Caco-2 (cell line): ENCODE measurements at regions not wholly inside any gene's neighbourhood (a gene's known extent, or its start where the extent isn't known, plus 50 kb on each side); places are given as distances from the start of the nearest gene placed in this dataset.

Source experiments
- BruUV-seq: library from RNA; stranded (reverse); fragments of 400-500 nt; replicated peaks from 2 replicates; lab custom pipeline; 2021; lab: Mats Ljungman, UMichigan
- CTCF ChIA-PET: fragments of 300-600 bp; sonication (Branson Sonifier 250); formaldehyde crosslinking; loops from one replicate; lab custom pipeline; 2022; ENCODE audit warnings: antibody characterized with exemption; lab: Charles Lee
- POLR2A ChIA-PET: fragments of 300-600 bp; sonication (Branson Sonifier 250); formaldehyde crosslinking; loops from one replicate; lab custom pipeline; 2022; ENCODE audit warnings: antibody characterized with exemption; lab: Charles Lee
- DNase-seq, 2 experiments: peaks; one replicate each; pipeline versions ENCODE4 v3.0.0 to v3.0.0-alpha.2; 2020 to 2022
- H3K27me3 ChIP-seq: replicated peaks from 2 replicates; pipeline ENCODE4 v1.6.0; 2011; ENCODE audit warnings: low read length; ENCODE audit not compliant: control insufficient read depth, insufficient read depth
- H3K36me3 ChIP-seq: 2 replicates; pipeline ENCODE4 v1.5.1; 2011; ENCODE audit warnings: low read length; ENCODE audit not compliant: control insufficient read depth, insufficient read depth
- H3K4me1 ChIP-seq: fragments of 250-450 bp; sonication (Bioruptor Pico); 2 replicates; pipeline ENCODE4 v1.5.1; 2020; ENCODE audit warnings: mild to moderate bottlenecking
- H3K4me3 ChIP-seq: 2 replicates; pipeline ENCODE4 v1.5.1; 2011; ENCODE audit warnings: low read depth, mild to moderate bottlenecking, control low read depth, low read length
- H3K9me3 ChIP-seq: fragments of 250-450 bp; sonication (Bioruptor Pico); 2 replicates; pipeline ENCODE4 v1.5.1; 2020; ENCODE audit warnings: mild to moderate bottlenecking, moderate library complexity
- H3K27ac Mint-ChIP-seq: one replicate; pipeline ENCODE4 v1.8.0; 2022; ENCODE audit warnings: mixed read lengths; ENCODE audit not compliant: unreplicated experiment
- H3K27me3 Mint-ChIP-seq: one replicate; pipeline ENCODE4 v1.8.0; 2022; ENCODE audit warnings: mixed read lengths; ENCODE audit not compliant: insufficient read depth, unreplicated experiment
- H3K36me3 Mint-ChIP-seq: one replicate; pipeline ENCODE4 v1.8.0; 2022; ENCODE audit warnings: mild to moderate bottlenecking, mixed read lengths; ENCODE audit not compliant: insufficient read depth, unreplicated experiment
- H3K4me1 Mint-ChIP-seq: one replicate; pipeline ENCODE4 v1.8.0; 2022; ENCODE audit warnings: low read depth, mixed read lengths; ENCODE audit not compliant: unreplicated experiment
- H3K4me3 Mint-ChIP-seq: one replicate; pipeline ENCODE4 v1.8.0; 2022; ENCODE audit warnings: mild to moderate bottlenecking, moderate library complexity, mixed read lengths; ENCODE audit not compliant: unreplicated experiment
- H3K9me3 Mint-ChIP-seq: one replicate; pipeline ENCODE4 v1.8.0; 2022; ENCODE audit warnings: mixed read lengths; ENCODE audit not compliant: unreplicated experiment
- intact Hi-C: fragments of 100-400 bp; cut with micrococcal nuclease; formaldehyde crosslinking; loops from one replicate; pipeline ENCODE4 v1.10.0; 2022; ENCODE audit not compliant: unreplicated experiment
- TF ChIP-seq, protein P1 (sequence below), 2 experiments: fragments of 200-600 bp in 1 of 2; IDR thresholded peaks; 1 replicate in 1 of 2; 2 replicates in 1 of 2; pipeline versions ENCODE4 v1.5.1 to v1.8.0; 2011 to 2022; ENCODE audit warnings: antibody characterized with exemption in 1 of 2, control low read depth in 1 of 2, inconsistent platforms in 1 of 2, low read depth in 1 of 2, low read length in 1 of 2, mild to moderate bottlenecking in 1 of 2, moderate library complexity in 1 of 2; ENCODE audit not compliant: insufficient read depth in 1 of 2, severe bottlenecking in 1 of 2, unreplicated experiment in 1 of 2

GRCh38 chrX:114101081-114101480 is 482.8 kb upstream of the HTR2C start:
- H3K4me1 ChIP-seq, result no peaks in the 10 kb centered on the region
- no peak for DNase-seq
- no peak overlapping the region for H3K4me3 Mint-ChIP-seq
- POLR2A ChIA-PET, result no interaction called here
- H3K36me3 ChIP-seq, result no peaks in the 10 kb centered on the region
- no peaks in the 10 kb centered on the region for H3K9me3 ChIP-seq
- BruUV-seq, result no TSS peak
- H3K36me3 Mint-ChIP-seq, result no peaks in the 10 kb centered on the region
- H3K4me1 Mint-ChIP-seq, result peaks cover 12% of the 10 kb centered on the region
- H3K27me3 Mint-ChIP-seq, result no peaks in the 10 kb centered on the region
- intact Hi-C loops, result no loop called here
- no peak overlapping the region for H3K4me3 ChIP-seq
- TF ChIP-seq, protein P1, sequence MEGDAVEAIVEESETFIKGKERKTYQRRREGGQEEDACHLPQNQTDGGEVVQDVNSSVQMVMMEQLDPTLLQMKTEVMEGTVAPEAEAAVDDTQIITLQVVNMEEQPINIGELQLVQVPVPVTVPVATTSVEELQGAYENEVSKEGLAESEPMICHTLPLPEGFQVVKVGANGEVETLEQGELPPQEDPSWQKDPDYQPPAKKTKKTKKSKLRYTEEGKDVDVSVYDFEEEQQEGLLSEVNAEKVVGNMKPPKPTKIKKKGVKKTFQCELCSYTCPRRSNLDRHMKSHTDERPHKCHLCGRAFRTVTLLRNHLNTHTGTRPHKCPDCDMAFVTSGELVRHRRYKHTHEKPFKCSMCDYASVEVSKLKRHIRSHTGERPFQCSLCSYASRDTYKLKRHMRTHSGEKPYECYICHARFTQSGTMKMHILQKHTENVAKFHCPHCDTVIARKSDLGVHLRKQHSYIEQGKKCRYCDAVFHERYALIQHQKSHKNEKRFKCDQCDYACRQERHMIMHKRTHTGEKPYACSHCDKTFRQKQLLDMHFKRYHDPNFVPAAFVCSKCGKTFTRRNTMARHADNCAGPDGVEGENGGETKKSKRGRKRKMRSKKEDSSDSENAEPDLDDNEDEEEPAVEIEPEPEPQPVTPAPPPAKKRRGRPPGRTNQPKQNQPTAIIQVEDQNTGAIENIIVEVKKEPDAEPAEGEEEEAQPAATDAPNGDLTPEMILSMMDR (IDR thresholded peaks at IDR 0.05; ENCODE audit: insufficient read depth in 1 of 2, low read depth in 1 of 2, low read length in 1 of 2, severe bottlenecking in 1 of 2, unreplicated experiment in 1 of 2), result no peak
- no peak overlapping the region for H3K27ac Mint-ChIP-seq
- H3K27me3 ChIP-seq, result no peaks in the 10 kb centered on the region
- CTCF ChIA-PET, result no interaction called here
- no peaks in the 10 kb centered on the region for H3K9me3 Mint-ChIP-seq

- H3K4me3 ChIP-seq, result no peak overlapping the region
- intact Hi-C loops, result no loop called here
- no TSS peak for BruUV-seq
- H3K9me3 Mint-ChIP-seq, result no peaks in the 10 kb centered on the region
- no peak overlapping the region for H3K4me3 Mint-ChIP-seq
- H3K27me3 ChIP-seq, result no peaks in the 10 kb centered on the region
- ChIA-PET CTCF (no interaction called here), POLR2A (no interaction called here)
- H3K27ac Mint-ChIP-seq, result no peak overlapping the region
- H3K36me3 ChIP-seq, result no peaks in the 10 kb centered on the region
- peaks cover 12% of the 10 kb centered on the region for H3K4me1 Mint-ChIP-seq
- no peaks in the 10 kb centered on the region for H3K4me1 ChIP-seq
- H3K36me3 Mint-ChIP-seq, result no peaks in the 10 kb centered on the region
- no peaks in the 10 kb centered on the region for H3K27me3 Mint-ChIP-seq
- H3K9me3 ChIP-seq, result no peaks in the 10 kb centered on the region
- no peak for DNase-seq
- TF ChIP-seq, protein P1 (IDR thresholded peaks at IDR 0.05; ENCODE audit: insufficient read depth in 1 of 2, low read depth in 1 of 2, low read length in 1 of 2, severe bottlenecking in 1 of 2, unreplicated experiment in 1 of 2), result no peak
These were observed 486.0 kb upstream of the HTR2C start for GRCh38 chrX:114097866-114098265.

DNA sequence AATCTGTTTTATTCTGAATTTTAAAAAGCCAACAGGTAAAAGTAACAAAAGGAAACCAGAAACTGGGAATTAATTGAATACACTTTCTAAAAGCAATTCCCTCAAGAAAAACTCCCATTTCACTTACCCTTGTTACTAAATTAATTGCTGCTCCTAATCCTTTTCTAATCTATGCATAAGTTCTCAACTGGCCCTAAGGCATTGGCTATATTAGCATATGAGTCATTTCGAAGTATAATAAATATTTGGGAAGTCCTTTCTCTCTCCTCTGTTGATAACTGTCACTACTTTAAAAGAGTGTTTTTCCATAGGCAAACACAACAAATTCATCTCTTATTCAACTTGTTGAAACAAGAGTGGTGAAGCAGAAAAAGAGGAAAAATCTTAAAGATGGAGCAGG is 486.5 kb upstream of the HTR2C start:
- Histone ChIP-seq H3K4me3 (no peak overlapping the region), H3K4me1 (no peaks in the 10 kb centered on the region), H3K36me3 (no peaks in the 10 kb centered on the region), H3K9me3 (no peaks in the 10 kb centered on the region), H3K27me3 (no peaks in the 10 kb centered on the region)
- H3K27me3 Mint-ChIP-seq, result no peaks in the 10 kb centered on the region
- H3K4me3 Mint-ChIP-seq, result no peak overlapping the region
- H3K27ac Mint-ChIP-seq, result no peak overlapping the region
- no peaks in the 10 kb centered on the region for H3K9me3 Mint-ChIP-seq
- no peaks in the 10 kb centered on the region for H3K36me3 Mint-ChIP-seq
- CTCF ChIA-PET, result no interaction called here
- TF ChIP-seq, protein P1 (IDR thresholded peaks at IDR 0.05; ENCODE audit: insufficient read depth in 1 of 2, low read depth in 1 of 2, low read length in 1 of 2, severe bottlenecking in 1 of 2, unreplicated experiment in 1 of 2), result no peak
- BruUV-seq, result no TSS peak
- peaks cover 12% of the 10 kb centered on the region for H3K4me1 Mint-ChIP-seq
- no peak for DNase-seq
- intact Hi-C loops, result no loop called here
- POLR2A ChIA-PET, result no interaction called here
